ENCODE measurements at regions not wholly inside any gene's neighbourhood (a gene's known extent, or its start where the extent isn't known, plus 50 kb on each side); places are given as distances from the start of the nearest gene placed in this dataset.

DNA sequence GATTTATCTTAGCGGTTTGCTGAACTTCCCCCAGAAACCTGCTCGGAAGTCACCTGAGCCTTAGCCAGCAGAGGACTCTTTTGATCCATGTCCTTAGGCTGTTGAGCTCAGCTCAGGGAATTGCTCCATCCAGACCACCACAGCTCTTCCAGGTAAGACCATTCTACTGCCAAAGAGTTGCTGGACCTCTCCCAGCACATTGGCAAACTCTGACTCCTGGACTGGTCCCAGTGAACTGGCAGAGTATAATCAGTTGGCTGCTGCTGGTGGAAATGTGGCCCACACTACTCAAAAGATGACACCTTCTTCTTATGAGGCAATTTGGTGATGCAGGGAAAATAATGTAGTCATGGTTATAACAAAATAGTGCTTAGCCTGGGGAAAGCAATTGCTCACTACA lies 308.8 kb upstream of the FIGN start:
- DNase-seq = no peak
- intact Hi-C loops (cut with DNase I) = no loop called here

DNA sequence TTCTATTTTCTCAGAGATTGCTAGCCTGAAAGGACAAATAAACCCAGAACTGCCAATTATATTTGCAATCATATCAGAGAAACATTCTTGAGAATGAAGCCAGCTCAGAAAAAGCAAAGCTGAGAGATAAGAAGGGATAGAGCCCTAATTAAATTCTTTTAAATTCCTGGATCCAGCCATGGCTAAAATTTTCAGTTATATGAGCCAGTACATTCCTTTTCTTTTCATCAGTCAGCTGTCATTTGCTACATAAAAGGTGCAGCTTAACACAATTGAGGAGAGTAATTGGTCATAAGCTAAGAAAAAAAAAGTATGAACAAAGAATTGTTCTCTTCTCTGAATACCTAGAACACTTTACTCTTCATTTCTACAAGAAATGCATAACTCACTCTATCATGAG lies 303.5 kb upstream of the FIGN start:
- intact Hi-C loops (cut with DNase I) = no loop called here
- no peak for DNase-seq

DNA sequence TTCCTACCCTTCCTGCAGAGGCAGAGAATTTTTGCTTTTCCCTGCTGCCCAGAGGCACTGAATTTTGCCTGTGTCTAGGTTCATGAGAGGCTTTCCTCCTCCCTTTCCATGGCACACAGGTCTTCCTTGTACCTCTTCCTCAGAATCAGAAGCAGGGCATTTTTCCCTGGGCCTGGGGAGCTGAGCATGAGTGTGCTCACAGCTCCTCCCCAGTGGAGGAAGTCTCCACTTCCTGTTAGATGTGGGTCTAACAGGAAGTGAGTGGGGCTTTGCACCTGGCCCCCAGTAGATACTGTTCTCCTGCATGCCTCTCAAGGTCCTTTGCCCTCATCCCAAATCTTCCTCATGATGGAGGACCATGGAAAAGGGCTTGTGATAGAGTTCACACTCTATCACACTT lies 297.2 kb upstream of the FIGN start:
- no peak for DNase-seq
- intact Hi-C loops (cut with DNase I) = no loop called here

DNA sequence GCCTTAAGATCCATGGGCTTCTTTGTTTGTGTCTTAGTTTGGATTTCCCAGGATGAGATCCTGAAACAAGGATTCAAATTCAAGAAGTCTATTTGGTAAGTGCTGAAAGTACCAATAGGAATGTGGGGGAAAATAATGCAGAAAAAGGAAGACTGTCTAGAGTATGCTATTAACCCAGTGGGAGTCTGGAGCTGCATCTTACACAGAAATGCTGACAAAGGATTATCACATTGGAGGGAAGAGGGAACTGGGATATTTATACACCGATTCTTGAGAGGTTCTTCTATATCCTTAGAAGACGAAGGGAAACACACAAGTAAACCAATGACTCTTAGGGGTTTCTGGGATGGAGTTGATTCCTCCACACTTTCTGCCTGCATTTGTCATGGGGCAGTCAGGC lies 294.8 kb upstream of the FIGN start:
- intact Hi-C loops (cut with DNase I) = no loop called here
- DNase-seq = no peak

GRCh38 chr2:164028814-164029534 lies 293.2 kb upstream of the FIGN start:
- no peak for DNase-seq
- intact Hi-C loops (cut with DNase I) = no loop called here

GRCh38 chr2:164024396-164024795 lies 288.6 kb upstream of the FIGN start:
- intact Hi-C loops (cut with DNase I) = no loop called here
- no peak for DNase-seq

DNA sequence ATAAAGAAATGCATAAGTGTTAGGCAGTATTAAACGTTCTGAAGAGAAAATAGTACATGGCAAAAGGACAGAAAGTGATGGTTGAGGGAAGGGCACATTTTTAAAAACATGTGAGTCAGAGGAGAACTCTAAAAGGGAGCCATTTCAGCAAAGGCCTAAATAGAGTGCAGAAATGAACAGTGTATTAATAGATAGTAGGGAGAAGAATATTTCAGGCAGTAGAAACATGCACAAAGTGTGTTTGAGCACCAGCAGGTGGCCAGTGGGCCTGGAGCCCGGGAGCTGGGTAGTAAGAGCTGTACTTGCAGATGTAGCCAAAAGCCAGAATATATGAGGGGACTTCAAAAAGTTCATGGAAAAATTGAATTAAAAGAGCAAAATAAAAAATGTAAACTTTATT lies 288.1 kb upstream of the FIGN start:
- intact Hi-C loops (cut with DNase I) = no loop called here
- DNase-seq = peak in 6 of 10 donors; percentile 15 to 91 (median 71)

DNA sequence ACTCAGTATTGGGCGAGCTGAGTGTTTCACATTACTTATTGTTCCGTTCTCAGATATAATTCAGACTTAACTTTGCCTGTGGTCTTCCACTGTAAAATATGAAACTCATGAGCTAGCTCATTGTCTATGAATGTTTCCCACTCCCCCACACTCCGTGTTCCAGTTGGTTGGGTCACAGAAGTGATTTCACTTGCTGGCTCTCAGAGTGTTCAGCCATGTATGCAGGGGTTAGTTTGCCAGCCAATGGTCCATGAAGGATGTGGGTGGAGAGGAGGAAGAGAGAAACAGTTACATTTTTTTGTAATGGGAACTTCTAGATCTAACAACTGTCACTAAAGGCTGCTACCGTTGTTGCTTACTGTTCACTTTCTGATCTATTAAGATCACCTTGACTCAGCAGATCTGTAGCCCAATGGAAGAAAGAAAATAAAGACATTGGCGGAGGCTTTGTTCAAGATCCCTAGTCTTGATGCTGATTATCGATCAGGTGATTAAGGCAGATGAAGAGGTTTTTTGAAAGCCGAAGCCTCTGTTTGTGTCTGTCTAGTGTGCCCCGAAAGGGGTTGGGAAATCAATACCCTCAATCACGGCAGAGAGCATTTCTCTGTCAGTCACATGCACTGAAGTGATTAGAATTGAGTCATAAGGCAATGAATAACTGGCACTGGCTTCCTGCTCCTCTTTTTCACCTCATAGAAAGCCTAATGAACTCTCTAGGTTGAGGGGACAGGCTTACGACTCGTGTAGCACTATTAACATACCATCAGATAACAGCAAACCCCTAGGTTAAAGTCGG lies 279.7 kb upstream of the FIGN start:
- no peak for DNase-seq
- intact Hi-C loops (cut with DNase I) = no loop called here

DNA sequence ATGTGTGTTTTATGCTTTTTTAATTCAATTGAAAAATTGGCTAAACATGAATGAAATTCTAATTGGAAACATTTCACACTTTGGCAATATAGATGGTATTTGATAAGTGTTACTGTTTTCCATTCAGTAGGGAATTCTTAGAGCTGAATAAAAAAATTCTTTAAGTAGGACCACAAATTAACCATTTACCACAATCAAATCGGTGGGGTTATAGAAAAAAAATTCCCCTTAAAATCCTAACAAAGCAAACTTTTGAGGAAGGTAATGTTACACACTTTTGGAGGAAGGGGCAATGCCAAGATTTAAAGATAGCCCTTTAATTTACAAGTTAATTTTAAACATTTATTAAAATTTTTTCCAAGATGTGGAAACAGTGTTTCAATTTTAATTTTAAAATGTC lies 279.0 kb upstream of the FIGN start:
- intact Hi-C loops (cut with DNase I) = loop anchor here (5.0 kb wide), 2 partner anchors 72 to 277 kb away; partner anchors contain the start of gene FIGN
- no peak for DNase-seq

DNA sequence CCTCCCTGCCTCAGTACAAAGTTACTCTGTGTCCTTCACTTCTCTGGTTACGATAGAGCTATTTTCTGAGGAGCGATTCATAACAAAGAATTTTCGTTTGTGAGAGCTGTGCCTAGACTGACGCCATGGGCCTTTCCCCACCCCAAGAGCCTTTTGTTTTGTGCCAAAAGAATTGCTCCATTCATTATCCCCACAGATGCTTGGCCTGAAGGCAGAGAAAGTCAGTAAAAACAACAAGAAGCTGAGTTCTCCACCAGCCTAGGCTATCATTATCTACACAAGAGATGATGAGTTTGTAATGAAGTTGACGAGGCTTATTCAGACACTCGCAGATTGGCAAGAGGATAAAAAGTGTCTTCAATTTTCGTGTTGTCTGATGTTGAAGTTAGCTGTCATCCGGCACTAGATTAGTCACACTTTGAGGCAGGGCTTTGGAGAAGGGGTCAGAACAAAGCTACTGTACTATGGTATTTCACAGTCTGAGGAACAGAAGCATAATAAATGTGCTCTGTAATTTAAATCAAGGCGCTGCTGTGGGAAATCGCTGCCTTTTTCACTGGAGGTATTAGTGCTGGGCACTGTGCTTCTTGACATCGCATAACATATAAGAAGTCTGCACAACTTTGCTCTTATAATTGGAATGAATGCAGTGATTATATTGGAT lies 278.4 kb upstream of the FIGN start:
- DNase-seq = peak in 7 of 10 donors; percentile 19 to 87 (median 50)
- intact Hi-C loops (cut with DNase I) = loop anchor here (5.0 kb wide), 2 partner anchors 72 to 277 kb away; partner anchors contain the start of gene FIGN

- intact Hi-C loops (cut with DNase I) = loop anchor here (5.0 kb wide), 2 partner anchors 70 to 275 kb away; partner anchors contain the start of gene FIGN
- DNase-seq = no peak
These were observed 276.8 kb upstream of the FIGN start for GRCh38 chr2:164012581-164012980.

DNA sequence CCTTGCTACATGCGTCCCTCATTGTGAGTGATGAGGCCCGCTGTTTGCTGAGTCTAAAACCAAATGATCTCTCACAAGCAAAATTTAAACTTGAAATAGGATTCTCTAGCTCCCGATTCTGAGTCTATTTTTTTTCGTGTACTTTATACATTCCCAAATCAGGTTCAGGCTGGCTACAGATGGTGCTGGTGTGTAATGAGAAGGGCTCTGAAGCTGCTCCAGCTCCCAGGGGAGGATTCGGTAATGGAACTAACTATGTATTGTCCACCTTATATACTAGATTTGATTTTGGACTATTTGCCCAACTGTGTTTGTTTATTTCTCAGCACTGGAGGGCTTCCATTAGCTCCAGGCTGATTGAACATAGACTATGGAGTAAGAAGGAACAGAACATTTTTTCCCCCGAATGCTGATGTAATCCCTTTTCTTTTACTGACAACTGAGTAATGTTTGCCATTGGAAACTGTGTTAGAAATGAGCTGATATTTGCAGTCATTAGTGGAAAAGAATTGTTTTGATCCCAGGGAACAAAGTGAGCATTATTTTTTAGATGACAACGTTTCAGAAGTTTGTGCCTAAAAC lies 274.0 kb upstream of the FIGN start:
- DNase-seq = peak in 3 of 10 donors; percentile 15 to 20 (median 18)
- intact Hi-C loops (cut with DNase I) = loop anchor here (5.0 kb wide), 2 partner anchors 68 to 273 kb away; partner anchors contain the start of gene FIGN

DNA sequence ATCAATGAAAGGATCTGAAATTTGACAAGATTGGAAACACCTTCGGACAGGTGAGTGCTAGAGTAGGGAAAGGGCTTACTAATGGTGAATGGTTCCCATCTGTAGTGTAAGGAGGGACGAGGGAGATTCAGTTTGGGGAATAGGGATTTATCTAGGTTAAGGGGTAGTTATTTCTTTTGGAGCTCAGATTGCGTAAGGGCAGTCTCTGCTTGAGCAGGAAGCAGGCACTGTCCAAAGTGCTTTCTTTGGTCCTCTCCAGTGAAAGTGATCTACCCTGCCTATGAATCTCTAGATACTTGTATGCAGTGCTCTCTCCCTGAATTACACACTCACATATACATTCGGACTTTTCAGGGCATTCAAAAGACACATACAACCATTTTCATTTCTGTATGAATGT lies 272.9 kb upstream of the FIGN start:
- intact Hi-C loops (cut with DNase I) = no loop called here
- no peak for DNase-seq

GRCh38 chr2:164006704-164007103 lies 270.9 kb upstream of the FIGN start:
- intact Hi-C loops (cut with DNase I) = no loop called here
- no peak for DNase-seq

DNA sequence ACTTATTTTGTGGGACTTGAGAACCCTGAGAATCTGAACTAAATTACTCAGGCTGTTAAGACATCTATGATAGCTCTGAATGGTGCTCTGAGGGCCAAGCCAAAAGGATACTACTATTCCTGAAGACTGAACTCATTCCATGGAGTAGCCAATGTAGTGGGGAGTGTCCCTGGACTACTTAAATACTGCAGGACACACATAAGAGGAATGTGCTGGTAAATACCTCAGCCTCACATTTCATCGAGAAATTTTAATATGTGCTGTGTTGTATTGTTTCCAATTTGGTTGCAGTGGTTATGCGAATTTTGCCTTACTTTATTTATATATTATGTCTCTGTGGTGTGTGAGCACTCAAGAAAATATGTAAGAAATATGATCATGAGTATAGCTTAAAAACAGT lies 264.4 kb upstream of the FIGN start:
- DNase-seq = no peak
- intact Hi-C loops (cut with DNase I) = no loop called here

GRCh38 chr2:163997466-163997865 lies 261.7 kb upstream of the FIGN start:
- no peak for DNase-seq
- intact Hi-C loops (cut with DNase I) = no loop called here

DNA sequence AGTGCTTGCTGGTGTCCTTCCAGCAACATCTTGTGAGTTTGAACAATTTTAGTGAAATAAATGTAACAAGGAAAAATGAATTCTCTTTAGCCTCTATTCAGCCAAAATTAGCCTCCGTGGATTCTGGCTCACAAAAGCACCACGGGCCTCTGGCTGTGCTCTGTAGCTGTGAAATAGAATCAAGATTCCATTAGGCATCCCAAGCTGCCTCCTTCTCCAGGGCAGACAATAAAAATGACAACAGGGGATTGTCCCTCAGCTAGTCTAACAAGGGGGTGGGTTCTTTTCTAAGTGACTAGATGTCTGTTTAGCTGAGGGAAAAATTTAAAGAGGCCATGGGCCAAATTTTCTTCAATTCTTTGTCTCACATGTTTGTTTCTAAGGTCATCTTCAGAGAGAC lies 254.7 kb upstream of the FIGN start:
- no peak for DNase-seq
- intact Hi-C loops (cut with DNase I) = no loop called here

DNA sequence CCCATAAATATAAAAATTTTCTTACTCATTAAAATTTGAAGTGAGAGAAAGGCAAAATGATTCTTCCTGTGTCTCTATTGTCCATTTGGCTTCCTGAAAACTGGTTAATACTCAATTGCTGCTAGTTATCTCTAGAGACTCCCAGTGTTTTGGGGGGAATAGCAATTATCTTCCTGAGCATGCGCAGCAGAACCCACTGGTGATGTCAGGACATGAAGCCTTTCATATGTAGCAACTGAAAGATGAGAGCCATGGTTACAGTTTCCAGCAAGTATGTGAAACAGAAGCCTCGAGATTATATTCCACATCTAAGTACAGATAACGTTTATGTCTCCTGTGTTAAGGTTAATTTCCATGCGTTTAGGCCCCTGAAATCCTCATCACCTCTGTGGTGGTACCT lies 254.3 kb upstream of the FIGN start:
- no peak for DNase-seq
- intact Hi-C loops (cut with DNase I) = no loop called here

DNA sequence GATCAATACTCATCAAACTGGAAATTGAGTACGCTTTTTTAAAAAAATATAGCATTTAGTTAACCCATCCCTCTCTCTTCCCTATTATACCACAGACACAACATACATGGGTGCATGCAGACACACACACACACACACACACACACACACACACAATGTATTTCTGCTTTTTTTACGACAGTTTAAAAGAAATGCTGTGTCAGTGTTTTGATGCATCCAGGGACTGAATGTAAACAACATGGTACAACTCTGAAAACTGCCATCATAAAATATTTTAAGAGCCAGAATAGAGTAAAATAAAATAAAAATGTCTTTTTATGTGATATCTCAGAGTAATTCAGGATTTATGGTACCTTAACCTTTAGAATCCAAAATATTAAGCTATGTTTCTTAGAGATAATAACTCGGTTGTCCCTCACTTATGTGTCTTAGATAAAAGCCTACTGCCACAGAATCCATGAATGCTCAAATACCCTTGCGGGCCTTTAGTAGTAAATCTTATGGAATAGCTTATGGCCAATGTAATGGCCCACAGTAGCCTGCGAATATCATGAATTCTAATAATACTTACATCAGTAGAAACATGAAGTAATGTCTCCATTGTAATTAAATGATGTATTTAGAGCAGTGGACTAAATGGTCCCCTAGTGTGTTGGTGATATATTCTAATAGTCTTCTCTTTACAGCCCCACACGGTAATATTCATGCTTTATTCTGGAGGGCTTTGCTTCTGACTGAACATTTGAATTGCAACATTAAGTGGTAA lies 251.6 kb upstream of the FIGN start:
- intact Hi-C loops (cut with DNase I) = no loop called here
- no peak for DNase-seq

GRCh38 chr2:163984986-163985385 lies 249.2 kb upstream of the FIGN start:
- intact Hi-C loops (cut with DNase I) = no loop called here
- DNase-seq = no peak

All from posterior cingulate gyrus (tissue), 11 donors.